ENCODE measurements at regions not wholly inside any gene's neighbourhood (a gene's known extent, or its start where the extent isn't known, plus 50 kb on each side); places are given as distances from the start of the nearest gene placed in this dataset.

- no peak overlapping the region for H3K27ac ChIP-seq
- H3K27me3 ChIP-seq, result no peaks in the 10 kb centered on the region
- H3K9me3 ChIP-seq, result no peaks in the 10 kb centered on the region
- peaks cover 19 to 35% of the 10 kb centered on the region in 2 experiments for H3K4me1 ChIP-seq (ENCODE audit: control insufficient read depth in 1 of 2, insufficient read depth in 1 of 2, low read depth in 1 of 2, low read length in 1 of 2)
- H3K4me3 ChIP-seq (ENCODE audit: low read depth in 1 of 2, low read length in 1 of 2), result no peak overlapping the region
- TF ChIP-seq CTCF (IDR thresholded peaks at IDR 0.05), result no peak
- no peaks in the 10 kb centered on the region for H3K36me3 ChIP-seq
Measured at GRCh38 chr2:237259201-237259600, 154.8 kb downstream of the COL6A3 start.

GRCh38 chr2:237260039-237260620 lies 153.8 kb downstream of the COL6A3 start:
- H3K4me3 ChIP-seq (ENCODE audit: low read depth in 1 of 2, low read length in 1 of 2), result no peak overlapping the region
- TF ChIP-seq CTCF (IDR thresholded peaks at IDR 0.05), result no peak
- no peaks in the 10 kb centered on the region for H3K9me3 ChIP-seq
- H3K4me1 ChIP-seq (ENCODE audit: control insufficient read depth in 1 of 2, insufficient read depth in 1 of 2, low read depth in 1 of 2, low read length in 1 of 2), result peaks cover 19 to 35% of the 10 kb centered on the region in 2 experiments
- H3K36me3 ChIP-seq, result no peaks in the 10 kb centered on the region
- H3K27me3 ChIP-seq, result no peaks in the 10 kb centered on the region
- no peak overlapping the region for H3K27ac ChIP-seq

- Histone ChIP-seq H3K27ac (no peak overlapping the region), H3K36me3 (no peaks in the 10 kb centered on the region), H3K27me3 (no peaks in the 10 kb centered on the region), H3K4me3 (ENCODE audit: low read depth in 1 of 2, low read length in 1 of 2) (no peak overlapping the region), H3K4me1 (ENCODE audit: control insufficient read depth in 1 of 2, insufficient read depth in 1 of 2, low read depth in 1 of 2, low read length in 1 of 2) (peaks cover 19 to 35% of the 10 kb centered on the region in 2 experiments), H3K9me3 (no peaks in the 10 kb centered on the region)
- no peak for TF ChIP-seq CTCF (IDR thresholded peaks at IDR 0.05)
Measured at GRCh38 chr2:237260686-237261085, 153.3 kb downstream of the COL6A3 start.

GRCh38 chr2:237261327-237261726 lies 152.6 kb downstream of the COL6A3 start:
- no peak overlapping the region for H3K27ac ChIP-seq
- no peaks in the 10 kb centered on the region for H3K36me3 ChIP-seq
- H3K4me1 ChIP-seq (ENCODE audit: control insufficient read depth in 1 of 2, insufficient read depth in 1 of 2, low read depth in 1 of 2, low read length in 1 of 2), result peaks cover 19 to 35% of the 10 kb centered on the region in 2 experiments
- no peak overlapping the region for H3K4me3 ChIP-seq (ENCODE audit: low read depth in 1 of 2, low read length in 1 of 2)
- TF ChIP-seq CTCF (IDR thresholded peaks at IDR 0.05), result no peak
- no peaks in the 10 kb centered on the region for H3K27me3 ChIP-seq
- no peaks in the 10 kb centered on the region for H3K9me3 ChIP-seq

- Histone ChIP-seq H3K9me3 (no peaks in the 10 kb centered on the region), H3K27ac (peak overlapping the region; percentile 66), H3K4me3 (ENCODE audit: low read depth in 1 of 2, low read length in 1 of 2) (peak overlapping the region in 1 of 2 experiments; percentile 1), H3K27me3 (no peaks in the 10 kb centered on the region), H3K36me3 (no peaks in the 10 kb centered on the region), H3K4me1 (ENCODE audit: control insufficient read depth in 1 of 2, insufficient read depth in 1 of 2, low read depth in 1 of 2, low read length in 1 of 2) (peaks cover 17 to 31% of the 10 kb centered on the region in 2 experiments)
- TF ChIP-seq CTCF (IDR thresholded peaks at IDR 0.05), result no peak
Measured at GRCh38 chr2:237262838-237263771, 150.9 kb downstream of the COL6A3 start.
